Heart left ventricle (tissue), 13 donors: ENCODE measurements at regions not wholly inside any gene's neighbourhood (a gene's known extent, or its start where the extent isn't known, plus 50 kb on each side); places are given as distances from the start of the nearest gene placed in this dataset.

Experiments
- POLR2A ChIP-seq, 2 donors: fragments of 450-650 bp; IDR thresholded peaks; one replicate each; pipeline ENCODE4 v1.6.1; 2017; ENCODE audit warnings: antibody characterized with exemption in 2 of 2, mild to moderate bottlenecking in 2 of 2, moderate library complexity in 2 of 2
- TF ChIP-seq, protein P1 (sequence below), 12 donors: fragments of 200-600 bp; sonication (generic) in 4 of 12; IDR thresholded peaks; one replicate each; pipeline versions ENCODE4 v1.5.0 to v1.8.0; 2018 to 2022; ENCODE audit warnings: antibody characterized with exemption in 12 of 12, mild to moderate bottlenecking in 5 of 12
- donor health status: ischemic (EF 13 %, LVEDD 7.1; RV severe dilation, severe dysfunction).
- donor health status: DM: no; HTN: yes; CAD: no.
- donor health status: DM: no; HTN: no; CAD: no.
- donor health status: ischemic (EF 25% LVEDD 6.9; RV normal size, moderate dysfunction).
- donor health status: ischemic (EF 25% LVEDD 5.7; RV mildly dilated, moderate dysfunction).
- donor health status: ischemic (EF 35%, LVEDD 5.7; RV mildly dilated, moderate dysfunction).
- donor health status: nonischemic (EF 11% LVEDD 7.7; RV severe dilation, severe dysfunction).
- donor health status: DM: yes; HTN: yes; CAD: no.
- donor health status: PGD.
- donor health status: ischemic (EF 29% LVEDD 5.4; RV normal size, mild dysfunction).
- donor health status: nonischemic (EF 23%, LVEDD 6.1; RV moderate dilation, normal function).

DNA sequence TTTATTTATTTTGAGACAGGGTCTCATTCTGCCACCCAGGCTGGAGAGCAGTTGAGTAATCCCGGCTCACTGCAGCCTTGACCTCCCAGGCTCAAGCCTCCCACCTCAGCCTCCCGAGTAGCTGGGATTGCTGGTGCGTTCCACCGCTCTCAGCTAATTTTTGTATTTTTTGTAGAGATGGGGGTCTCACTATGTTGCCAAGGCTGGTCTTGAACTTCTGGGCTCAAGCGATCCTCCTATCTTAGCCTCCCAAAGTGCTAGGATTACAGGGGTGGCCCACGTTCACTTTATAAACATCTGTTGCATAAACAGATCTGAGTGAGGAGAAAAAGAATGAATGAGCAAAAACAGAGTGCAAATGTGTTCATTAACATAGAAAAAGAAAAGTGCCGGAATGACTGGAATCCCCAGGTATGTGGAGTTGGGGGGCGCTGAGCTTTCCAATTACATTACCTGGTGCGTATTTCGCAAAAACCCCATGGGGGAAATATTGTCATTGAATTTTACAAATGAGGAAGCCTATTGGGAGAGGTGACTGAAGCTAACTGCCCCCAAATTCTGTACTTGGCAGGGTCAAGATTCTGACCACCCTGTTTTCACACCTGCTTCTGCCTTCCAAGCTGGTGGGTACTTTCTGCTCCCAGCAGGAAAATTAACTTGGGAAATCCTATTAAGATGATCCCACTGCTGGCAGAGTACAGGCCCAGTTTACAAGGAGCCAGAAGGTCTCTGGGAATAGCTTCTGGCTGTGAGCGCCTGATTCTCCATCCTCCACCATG is 207.7 kb upstream of the JARID2 start:
- no peak for TF ChIP-seq POLR2A (IDR thresholded peaks at IDR 0.05)
- TF ChIP-seq, protein P1, sequence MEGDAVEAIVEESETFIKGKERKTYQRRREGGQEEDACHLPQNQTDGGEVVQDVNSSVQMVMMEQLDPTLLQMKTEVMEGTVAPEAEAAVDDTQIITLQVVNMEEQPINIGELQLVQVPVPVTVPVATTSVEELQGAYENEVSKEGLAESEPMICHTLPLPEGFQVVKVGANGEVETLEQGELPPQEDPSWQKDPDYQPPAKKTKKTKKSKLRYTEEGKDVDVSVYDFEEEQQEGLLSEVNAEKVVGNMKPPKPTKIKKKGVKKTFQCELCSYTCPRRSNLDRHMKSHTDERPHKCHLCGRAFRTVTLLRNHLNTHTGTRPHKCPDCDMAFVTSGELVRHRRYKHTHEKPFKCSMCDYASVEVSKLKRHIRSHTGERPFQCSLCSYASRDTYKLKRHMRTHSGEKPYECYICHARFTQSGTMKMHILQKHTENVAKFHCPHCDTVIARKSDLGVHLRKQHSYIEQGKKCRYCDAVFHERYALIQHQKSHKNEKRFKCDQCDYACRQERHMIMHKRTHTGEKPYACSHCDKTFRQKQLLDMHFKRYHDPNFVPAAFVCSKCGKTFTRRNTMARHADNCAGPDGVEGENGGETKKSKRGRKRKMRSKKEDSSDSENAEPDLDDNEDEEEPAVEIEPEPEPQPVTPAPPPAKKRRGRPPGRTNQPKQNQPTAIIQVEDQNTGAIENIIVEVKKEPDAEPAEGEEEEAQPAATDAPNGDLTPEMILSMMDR (IDR thresholded peaks at IDR 0.05) = no peak
